Breast epithelium (tissue), 3 donors: ENCODE measurements at regions not wholly inside any gene's neighbourhood (a gene's known extent, or its start where the extent isn't known, plus 50 kb on each side); places are given as distances from the start of the nearest gene placed in this dataset.

Experiments used
- CTCF ChIP-seq, 3 donors: fragments of 450-650 bp; IDR thresholded peaks; one replicate each; pipeline ENCODE4 v1.5.1; 2016 to 2017; ENCODE audit warnings: antibody characterized with exemption in 3 of 3, mild to moderate bottlenecking in 3 of 3, moderate library complexity in 3 of 3
- POLR2A ChIP-seq: fragments of 450-650 bp; IDR thresholded peaks from one replicate; pipeline ENCODE4 v1.6.1; 2016; ENCODE audit warnings: antibody characterized with exemption, mild to moderate bottlenecking, moderate library complexity
- POLR2AphosphoS5 ChIP-seq, 3 donors: sonication (generic); formaldehyde crosslinking; IDR thresholded peaks; one replicate each; pipeline ENCODE4 v1.6.1; 2017; ENCODE audit warnings: antibody characterized with exemption in 3 of 3

DNA sequence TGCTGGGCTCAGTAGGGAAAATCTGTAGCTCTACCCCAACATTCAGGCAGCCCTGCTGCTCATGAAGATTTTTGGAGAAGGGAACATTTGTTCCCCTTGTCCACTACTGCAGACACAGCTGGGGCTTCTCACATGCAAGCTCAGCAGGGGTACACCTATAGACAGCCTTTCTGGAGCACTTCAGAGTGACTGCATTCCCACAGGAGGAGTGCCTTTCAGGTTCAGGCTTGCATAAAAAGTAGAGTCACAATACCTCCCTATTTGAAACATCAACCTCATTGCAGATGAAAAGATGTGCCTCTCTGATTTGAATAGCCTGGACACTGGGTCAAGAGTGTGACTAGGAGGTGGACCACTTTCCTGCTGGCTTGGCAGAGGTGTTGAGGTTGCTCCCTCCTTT, 53.3 kb upstream of the NAP1L2 start:
- no peak for TF ChIP-seq POLR2A
- no peak for TF ChIP-seq CTCF (IDR thresholded peaks at IDR 0.05)
- no peak for TF ChIP-seq POLR2AphosphoS5 (IDR thresholded peaks at IDR 0.05)
